HS-5 (cell line): ENCODE measurements at regions not wholly inside any gene's neighbourhood (a gene's known extent, or its start where the extent isn't known, plus 50 kb on each side); places are given as distances from the start of the nearest gene placed in this dataset.
"Not testable (repeated sequence)": the region's sequence is repeated elsewhere in the genome, so short reads cannot be mapped to it uniquely, and the experiment has no call there.

Experiments
- DNase-seq: peaks from one replicate; pipeline ENCODE4 v3.0.0-alpha.2; 2012; ENCODE audit warnings: low read depth

DNA sequence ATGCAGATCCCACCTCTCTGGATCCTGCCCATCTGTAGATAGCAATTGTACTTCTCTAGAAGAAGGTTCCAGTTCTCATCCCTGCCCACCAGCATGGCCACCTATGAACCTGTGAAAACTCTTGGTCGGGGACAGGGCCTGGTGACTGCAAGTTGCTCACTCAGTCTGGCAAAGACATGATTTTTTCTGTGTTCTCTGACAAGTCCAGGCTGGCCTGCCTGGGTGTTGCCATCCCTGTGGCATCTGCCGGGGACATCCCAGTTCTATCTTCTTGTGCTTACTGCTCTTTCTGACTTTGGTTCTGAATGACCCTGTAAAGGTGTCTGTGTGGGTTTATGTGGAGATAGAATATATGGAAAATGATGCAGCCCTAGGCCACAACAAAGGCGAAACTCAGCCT lies 545.8 kb downstream of the INSC start:
- DNase-seq: no peak

DNA sequence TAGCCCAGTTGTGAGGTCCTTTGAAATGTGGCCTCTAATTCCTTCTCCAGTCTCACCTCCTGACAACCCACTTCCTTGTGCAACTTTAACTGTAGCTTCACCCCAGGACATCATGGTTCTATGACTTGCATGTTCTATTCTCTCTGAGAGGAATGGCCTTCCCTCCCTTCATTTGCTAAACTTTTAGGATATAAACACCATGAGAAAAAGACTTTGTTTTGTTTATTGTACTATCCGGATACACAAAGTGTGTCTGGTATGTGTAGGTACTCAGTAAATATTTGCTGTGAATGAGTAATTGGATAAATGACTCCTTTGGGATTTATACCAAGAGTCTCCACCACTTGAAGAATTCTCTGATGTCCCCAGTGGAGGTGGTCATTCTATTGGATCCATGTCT lies 547.6 kb downstream of the INSC start:
- DNase-seq: no peak

DNA sequence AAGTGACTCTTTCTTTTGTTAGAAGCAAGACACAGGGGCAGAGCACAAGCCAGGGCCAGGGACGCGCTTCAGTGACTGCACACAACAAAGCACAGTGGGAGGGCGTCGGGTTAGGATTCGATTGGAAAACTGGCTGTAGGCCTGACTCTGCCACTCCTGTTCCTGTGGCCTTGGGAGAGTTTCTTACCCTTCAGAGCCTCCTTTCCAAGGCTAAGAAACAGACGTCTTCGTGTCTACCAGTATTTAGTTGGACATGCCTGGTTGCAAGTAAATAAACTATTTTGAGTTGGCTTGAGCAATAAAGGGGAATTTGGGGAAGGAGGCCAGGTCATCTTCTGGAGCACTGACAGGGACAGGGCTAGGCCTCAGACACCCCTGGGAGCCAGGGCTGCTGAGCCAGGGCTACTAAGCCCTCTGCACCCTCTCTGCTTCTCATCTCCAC lies 549.1 kb downstream of the INSC start:
- DNase-seq: no peak

DNA sequence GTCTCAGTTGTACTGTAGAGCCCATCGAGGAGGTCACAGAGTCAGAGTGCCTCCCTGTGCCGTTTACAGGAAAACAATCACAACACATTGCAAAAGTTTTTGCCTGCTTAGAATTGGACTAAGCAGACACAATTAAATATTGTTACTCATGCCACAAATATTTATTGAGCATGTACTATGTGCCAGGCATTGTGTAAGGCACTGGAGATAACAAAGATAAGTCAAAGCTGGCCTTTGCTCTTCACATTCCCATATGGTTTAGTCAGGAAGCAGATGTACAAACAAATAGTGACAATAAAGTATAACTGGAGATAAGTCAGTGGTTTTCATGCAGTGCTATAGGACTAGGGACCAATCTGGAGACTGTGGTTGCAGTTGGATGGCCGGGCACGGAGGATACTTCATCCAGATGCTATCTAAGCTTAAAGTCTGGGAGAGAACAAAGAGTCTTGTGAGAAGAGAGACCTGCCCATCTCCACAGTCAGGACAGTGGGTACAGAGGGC lies 550.7 kb downstream of the INSC start:
- peak; percentile 88 for DNase-seq

DNA sequence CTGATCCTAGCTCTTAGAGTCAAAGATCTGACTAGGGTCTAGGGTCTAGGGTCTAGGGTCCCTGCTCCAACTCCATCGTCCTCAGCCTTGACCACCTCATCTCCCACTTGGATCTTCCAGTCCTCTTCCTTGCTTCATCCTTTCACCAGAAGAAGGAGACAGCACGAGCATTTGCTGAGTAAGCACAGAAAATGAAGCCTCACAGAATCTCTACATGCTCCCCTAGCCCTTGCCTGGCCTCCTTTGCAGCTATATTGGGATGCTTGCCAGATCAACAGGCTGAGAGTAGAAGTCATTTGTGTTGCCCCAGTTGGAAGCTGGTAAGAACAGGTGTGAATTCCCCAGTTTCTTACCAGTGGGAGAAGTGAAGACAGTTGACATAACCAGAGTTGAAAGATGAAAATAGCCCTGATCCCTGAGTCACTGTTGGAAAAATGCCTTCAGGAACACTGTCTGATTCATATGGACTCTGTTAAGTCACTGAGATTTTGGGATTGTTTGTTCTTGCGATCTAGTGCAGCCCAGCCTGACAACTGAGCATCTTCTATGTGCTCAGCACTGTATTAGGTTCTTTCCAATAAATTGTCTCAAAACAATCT lies 552.5 kb downstream of the INSC start:
- peak; percentile 30 for DNase-seq

DNA sequence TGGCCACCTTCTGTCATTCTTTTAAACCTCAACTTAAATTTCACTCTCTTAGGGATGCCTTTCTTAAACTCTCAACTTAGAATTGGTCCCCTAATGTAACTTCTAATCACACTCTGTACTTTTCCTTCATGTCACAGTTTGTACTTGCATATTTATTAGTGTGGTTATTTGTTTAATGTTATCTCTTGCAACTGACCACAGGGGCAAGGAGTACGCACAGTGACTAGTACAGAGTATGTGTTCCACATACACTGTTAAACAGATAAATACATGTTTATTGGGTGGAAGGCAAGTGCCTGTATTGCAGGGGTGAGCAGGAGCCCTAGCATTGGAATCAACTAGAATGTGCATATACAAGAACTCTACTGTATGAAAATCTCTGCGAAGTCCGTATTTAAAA lies 554.0 kb downstream of the INSC start:
- no peak for DNase-seq

DNA sequence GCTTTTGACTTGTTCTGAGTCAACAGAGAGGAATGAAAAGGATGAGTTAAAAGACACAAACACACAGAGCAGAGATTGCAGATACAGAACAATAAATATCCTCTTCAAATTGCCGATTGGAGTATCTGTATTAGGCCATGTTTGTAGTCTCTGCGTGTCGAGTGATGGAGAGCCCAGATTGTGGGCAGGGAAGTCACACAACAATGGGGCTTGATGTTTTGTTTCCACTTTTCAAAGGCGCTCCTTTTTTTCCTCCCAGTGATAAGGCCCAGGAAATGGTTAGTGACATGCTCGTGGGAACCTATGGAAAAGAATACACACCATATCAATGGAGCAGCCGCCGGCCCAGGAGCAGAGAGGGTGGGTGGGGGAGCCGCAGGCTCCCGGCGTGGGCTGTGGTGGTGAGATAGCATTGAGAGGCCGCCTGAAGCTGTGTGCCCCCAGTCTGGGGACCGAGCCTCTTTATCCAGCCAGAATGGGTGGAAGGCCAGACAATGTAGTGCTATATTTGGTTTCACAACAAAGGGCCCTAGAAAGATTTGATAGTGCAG lies 555.9 kb downstream of the INSC start:
- no peak for DNase-seq

DNA sequence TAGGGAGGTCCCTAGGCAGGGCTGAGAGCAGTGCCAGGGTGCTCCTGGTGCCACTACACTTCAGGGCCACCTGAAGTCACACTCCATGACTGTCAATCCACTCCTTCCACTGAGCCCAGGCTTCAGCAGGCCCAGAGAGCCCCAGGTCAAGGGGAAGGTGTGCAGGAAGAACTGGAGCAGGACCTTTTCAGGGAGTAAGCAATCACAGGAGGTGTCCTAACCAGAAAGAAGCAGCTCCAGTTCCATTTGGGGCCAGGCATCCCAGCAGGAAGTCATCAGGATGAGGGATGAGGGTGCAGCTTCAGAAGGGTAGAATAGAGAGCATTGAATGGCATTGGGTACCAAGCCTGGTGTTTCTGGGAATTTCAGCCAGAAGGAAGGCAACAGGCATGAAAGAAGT lies 556.5 kb downstream of the INSC start:
- no peak for DNase-seq

DNA sequence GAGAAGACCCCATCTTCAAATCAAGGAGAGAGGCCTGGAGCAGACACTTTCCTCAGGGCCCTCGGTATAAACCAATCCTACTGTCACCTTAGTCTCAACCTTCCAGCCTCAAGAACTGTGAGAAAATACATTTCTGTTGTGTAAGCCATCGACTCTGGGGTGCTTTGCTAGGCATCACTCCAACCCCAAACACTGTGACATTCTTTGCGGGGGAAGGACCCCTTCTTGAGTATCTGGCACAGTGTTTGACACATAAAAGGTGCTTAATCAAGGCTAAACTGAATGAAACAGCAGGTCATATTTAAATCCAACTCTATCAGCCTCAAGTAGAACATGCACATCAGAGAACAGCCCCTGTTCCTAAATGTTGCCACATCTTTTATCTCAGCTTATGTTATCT lies 558.1 kb downstream of the INSC start:
- DNase-seq: no peak

DNA sequence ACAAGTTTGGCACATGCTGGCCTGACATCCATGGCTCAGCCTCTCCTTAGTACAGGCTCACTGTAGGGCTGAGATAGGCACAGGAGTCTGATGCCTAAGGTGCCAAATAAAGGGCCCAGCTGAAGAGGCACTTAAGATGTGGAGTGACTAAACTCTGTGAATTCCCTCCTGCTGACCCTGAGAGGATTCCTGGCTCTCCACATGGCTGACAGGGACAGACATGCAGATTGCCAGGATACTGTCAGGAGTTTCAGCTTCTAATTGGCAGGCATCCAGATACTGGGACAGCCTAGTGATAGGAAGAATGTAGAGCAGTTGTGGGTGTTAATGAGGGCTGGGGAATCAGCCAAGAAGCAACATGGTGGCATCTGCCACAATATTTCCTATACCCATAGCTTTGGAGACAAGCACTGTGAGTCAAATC lies 558.7 kb downstream of the INSC start:
- no peak for DNase-seq

DNA sequence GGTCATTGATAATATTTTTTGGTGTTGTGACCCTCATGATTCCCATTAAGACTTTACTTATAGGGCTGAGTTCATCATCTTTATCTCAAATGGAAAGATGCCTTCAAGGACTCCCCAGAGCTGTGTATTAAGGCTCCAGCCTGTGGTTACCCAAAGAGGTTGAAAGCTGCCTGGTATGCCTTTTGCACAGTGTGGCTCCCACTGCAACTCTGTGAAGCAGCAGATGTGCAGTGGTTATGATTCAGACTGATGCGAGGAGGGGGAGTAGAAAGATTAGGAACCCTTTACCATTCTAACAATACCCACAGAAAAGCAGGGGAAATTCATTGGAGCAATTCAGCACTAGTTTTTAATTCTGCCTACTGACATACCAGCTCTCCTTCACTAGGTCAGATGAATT lies 560.0 kb downstream of the INSC start:
- no peak for DNase-seq

DNA sequence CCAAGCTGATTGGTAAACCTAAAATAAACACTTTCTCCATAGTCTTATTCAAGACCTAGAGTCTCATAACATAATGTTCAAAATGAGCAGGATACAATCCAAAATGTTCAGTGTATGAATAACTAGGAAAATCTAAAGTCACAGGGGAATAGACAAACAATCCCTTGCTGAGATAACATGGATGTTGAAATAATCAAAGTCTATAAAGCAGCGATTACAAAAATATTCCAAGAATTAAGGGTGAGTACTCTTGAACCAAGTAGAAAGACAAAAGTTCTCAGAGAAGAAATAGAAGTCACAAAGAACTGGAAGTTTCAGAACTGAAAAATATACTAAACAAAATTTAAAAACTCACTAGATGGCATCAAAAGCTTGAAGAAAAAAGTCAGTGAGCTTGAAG lies 561.0 kb downstream of the INSC start:
- DNase-seq: no peak

DNA sequence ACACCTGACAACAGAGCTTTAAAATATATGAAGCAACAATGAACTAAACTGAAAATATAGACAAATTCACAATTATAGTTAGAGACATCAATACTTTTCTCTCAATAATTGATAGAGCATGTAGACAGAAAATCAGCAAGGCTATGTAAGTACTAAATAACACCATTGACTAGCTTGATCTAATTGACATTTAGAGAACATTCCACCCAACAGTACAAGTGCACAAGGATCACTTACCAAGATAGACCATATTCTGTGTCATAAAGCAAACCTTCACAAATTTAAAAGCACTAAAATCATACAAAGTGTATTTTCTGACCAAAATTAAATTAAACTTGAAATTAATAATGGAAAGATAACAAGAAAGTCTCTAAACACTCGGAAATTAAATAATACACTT lies 562.5 kb downstream of the INSC start:
- no peak for DNase-seq

DNA sequence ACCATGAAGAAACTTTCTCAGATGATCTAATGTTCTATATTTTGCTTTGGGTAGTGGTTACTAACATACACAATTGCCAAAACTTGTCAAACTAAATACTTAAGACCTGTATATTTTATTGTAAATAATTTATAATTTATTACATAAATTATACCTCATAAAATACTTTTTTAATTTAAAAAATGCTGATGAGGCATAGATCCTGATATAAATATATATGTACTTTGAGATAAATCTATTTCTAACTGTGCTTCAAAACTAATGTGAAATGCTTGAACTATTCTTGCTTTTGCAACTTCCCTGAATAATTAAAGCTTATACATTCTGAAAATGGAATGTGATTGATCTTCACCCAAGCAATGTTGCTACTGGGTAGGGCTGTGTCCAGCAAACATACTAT lies 568.8 kb downstream of the INSC start:
- no peak for DNase-seq

DNA sequence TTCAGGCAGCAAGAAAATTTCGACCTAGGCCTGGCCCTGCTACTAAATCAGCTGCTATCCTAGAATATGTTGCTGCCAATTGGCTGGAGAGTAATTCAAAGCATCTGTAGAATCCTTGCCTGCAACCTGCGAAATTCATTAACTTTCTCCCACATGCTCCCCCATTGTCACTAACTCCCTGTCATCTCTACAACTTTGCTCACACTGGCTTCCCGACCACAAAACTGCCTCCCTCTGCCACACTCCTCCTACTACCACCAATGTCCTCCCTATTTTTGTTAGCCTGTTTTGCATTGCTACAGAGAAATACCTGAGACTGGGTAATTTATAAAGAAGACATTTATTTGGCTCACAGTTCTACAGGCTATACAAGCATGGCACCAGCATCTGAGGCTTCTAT lies 570.6 kb downstream of the INSC start:
- DNase-seq: no peak

DNA sequence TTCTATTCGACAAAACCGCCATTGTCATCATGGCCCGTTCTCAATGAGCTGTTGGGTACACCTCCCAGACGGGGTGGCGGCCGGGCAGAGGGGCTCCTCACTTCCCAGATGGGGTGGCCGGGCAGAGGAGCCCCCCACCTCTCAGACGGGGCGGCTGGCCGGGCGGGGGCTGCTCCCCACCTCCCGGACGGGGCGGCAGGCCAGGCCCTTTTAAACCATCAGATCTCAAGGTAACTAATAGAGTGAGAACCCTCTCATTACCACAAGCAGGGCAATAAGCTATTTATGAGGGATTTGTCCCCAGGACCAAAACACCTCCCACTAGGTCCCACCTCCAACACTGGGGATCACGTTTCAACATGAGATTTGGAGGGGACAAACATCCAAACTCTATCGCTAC lies 571.5 kb downstream of the INSC start:
- not testable (repeated sequence) for DNase-seq

DNA sequence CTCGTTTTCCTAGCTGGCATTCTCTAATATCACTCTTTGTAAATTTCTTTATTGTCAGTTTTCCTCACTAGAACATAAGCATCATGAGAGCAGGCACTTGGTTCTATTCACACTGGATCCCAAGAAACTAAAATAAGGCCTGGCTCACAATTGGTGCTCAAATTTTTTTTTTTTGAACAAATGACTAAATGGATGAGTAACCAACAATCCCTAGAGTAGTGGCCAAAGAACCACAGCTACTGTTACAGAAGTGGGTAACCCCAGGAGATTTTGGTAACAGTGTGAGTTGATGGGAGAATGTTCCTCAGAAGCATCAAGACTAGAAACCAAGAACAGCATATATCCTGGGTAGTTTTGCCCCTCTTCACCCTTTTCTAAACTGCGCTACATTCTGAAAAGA lies 572.6 kb downstream of the INSC start:
- DNase-seq: no peak

DNA sequence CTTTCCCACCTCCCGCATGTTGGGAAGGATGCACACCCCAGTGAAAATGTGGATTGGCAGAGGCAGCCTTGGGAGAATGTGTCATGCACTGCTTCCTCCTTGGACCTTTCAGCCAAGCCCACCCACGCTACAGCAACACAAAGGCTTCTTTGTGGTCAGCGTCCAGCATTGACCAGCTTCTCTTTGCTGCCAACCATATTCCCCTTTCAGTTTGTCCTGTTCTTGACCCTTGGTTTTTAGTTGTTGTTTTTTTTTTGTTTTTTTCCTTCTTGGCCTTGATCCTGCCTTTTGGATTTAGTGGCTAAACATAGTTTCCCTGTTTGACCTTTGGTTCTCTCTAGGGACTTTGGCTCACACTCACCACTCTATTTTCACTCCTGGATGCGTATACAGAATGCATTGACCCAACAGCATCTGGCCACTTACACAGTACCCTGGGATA lies 573.6 kb downstream of the INSC start:
- no peak for DNase-seq

DNA sequence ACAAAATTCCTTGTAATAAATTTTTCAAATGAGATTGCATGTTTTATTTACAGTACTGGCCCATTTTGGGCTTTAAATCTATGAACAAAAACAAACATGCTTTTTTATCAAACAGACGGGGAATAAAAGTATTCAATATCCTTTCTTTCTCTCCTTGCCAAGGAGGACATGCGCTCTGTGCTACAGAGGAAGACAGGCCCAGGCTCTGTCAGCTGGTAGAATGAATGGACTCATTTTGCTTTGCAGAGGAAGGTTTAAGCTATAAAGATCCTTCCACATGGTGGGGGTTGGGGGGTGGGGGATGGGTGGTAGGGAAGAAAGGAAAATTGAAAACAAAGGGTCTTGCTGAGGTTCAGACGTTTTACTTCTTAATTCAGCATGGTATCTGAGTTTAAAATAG lies 575.6 kb downstream of the INSC start:
- DNase-seq: no peak

DNA sequence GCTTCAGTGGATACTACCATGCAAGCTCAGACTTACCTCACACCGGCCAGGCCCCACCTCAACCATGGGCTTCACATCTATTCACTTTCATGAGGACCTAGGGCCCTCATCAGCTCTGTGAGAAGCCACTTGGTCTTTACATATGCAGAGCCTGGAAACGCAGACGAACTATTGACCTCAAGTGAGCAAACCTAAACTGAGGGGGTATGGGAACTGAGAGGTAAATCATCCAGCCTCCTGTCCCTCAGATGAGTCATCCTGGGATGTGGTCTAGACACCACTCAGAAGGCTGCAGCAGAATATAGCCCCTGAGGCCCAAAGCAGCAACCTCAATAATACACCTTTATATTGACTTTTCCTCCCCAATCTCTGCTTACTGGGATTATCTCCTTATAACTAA lies 578.0 kb downstream of the INSC start:
- DNase-seq: no peak

DNA sequence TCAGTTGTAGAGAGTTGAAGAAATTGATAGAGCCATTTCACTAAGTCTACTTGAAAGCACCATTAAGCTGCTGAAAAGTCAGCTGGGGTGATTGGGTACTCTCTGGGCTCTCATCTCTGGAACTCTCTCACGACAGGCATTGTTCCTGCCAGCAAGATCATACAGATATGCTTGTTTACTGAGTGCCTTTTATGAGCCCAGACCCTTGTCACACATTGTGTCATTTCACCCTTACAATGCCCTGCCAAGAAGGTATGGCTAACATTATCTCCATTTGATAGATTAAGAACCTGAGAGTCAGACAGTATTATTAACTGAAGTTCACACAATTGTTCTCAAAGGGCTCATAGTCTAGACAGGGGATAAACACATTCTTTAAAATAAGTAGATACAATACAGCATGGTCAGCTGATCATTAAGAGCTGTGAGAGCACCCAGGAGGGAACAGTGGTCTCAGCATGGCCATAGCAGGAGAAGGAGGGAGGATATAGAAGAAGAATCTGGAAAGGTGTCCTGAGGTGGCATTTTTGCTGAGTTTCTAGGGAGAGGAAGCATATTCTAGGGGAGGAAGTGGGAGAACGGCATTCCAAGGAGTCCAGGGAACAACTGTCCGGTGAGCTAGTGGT lies 580.5 kb downstream of the INSC start:
- no peak for DNase-seq

DNA sequence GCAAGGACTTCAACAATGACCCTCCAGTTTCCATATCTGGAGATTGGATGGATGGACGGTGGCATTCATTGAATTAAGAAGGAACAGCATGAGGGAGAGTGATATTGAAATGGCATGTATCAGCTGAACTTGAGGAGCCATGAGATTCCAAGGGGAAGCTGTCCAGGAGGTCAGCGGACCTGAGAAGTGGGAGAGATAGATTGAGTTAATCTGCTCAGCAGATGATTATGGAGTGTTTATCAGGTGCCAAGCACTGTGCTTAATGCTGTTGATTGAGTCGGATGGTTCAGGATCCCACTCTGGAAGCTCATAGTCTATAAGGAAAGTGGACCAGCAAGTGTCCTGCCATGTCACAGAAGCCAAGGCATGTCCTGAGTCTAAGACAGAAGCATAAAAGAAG lies 581.3 kb downstream of the INSC start:
- DNase-seq: no peak

DNA sequence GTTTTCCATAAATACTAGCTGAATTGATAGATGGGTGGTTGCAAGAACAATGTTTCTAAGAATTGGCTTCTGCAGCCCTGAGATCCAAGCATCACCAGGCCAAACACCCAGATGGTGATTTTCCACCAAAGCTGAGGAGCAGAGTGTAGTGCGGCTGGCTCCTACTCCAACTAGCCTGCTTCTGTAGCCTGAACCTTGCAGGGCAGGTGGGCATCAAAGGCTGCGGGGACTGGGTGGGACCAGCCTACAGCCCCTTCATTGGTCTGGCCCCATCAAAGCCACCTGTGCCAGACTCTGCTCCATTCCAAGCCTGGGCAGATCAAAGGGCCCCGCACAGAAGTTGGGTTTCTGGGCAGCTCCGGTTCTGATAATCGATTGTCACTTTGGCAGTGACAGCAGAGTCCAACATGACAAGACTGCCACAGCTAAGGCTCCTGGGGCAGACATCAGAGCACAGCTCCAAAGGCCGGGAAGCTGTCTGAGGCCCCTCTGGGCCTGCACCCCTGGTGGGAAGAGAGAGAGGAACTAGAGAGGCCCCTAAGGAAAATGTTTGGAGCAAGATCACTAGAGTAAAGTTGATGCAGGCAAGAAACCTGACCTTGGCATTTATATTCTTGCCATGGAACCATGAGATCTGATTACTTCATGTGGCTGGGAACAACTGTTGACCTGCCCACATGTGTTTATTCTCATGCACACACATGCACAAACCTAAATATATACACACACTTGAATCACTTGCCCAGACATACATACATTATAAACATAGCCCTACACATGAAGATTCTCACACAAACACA lies 582.9 kb downstream of the INSC start:
- no peak for DNase-seq
